ENCODE measurements at regions not wholly inside any gene's neighbourhood (a gene's known extent, or its start where the extent isn't known, plus 50 kb on each side); places are given as distances from the start of the nearest gene placed in this dataset.

GRCh38 chr15:38699633-38700230, 135.1 kb upstream of the RASGRP1 start:
- Mint-ChIP-seq H3K4me1 (ENCODE audit: low read depth) (peaks cover 50% of the 10 kb centered on the region), H3K27ac (peak overlapping the region; percentile 55), H3K27me3 (no peaks in the 10 kb centered on the region), H3K4me3 (peak overlapping the region; percentile 2), H3K36me3 (ENCODE audit: low read depth) (no peaks in the 10 kb centered on the region), H3K9me3 (no peaks in the 10 kb centered on the region)
- CTCF ChIA-PET = interaction anchor here (0.6 to 4.0 kb wide), 41 partner anchors 8 to 259 kb away, joined by 3 to 75 read pairs (median 5); partner anchors contain the start of genes FAM98B and RASGRP1
- Histone ChIP-seq H3K4me3 (ENCODE audit: low read length) (no peak overlapping the region), H3K9me3 (ENCODE audit: control insufficient read depth in 1 of 2, insufficient read depth in 1 of 2, low read length in 2 of 2) (no peaks in the 10 kb centered on the region), H3K27me3 (ENCODE audit: control insufficient read depth in 1 of 2, insufficient read depth in 2 of 2, low read length in 2 of 2) (no peaks in the 10 kb centered on the region), H3K36me3 (ENCODE audit: insufficient read depth, low read length) (no peaks in the 10 kb centered on the region), H3K4me1 (ENCODE audit: insufficient read depth, low read length) (peaks cover 50% of the 10 kb centered on the region), H3K27ac (ENCODE audit: low read depth in 1 of 2, low read length in 2 of 2) (peak overlapping the region in 1 of 2 donors; percentile 7)
- POLR2A ChIA-PET = interaction anchor here (0.6 to 4.6 kb wide), 19 partner anchors 8 to 259 kb away, joined by 3 to 29 read pairs (median 6); partner anchors contain the start of genes FAM98B and RASGRP1
- DNase-seq (peak; percentile 53 to 88 (median 62)), ATAC-seq (ENCODE audit: poor library complexity) (peak; percentile 59)
- intact Hi-C loops (cut with DNase I, micrococcal nuclease) = loop anchor here (1.0 to 10.0 kb wide), 5 partner anchors 15 to 1575 kb away; partner anchors contain the start of gene SPRED1 (in 1 of the 2)
- TF ChIP-seq, protein P1, sequence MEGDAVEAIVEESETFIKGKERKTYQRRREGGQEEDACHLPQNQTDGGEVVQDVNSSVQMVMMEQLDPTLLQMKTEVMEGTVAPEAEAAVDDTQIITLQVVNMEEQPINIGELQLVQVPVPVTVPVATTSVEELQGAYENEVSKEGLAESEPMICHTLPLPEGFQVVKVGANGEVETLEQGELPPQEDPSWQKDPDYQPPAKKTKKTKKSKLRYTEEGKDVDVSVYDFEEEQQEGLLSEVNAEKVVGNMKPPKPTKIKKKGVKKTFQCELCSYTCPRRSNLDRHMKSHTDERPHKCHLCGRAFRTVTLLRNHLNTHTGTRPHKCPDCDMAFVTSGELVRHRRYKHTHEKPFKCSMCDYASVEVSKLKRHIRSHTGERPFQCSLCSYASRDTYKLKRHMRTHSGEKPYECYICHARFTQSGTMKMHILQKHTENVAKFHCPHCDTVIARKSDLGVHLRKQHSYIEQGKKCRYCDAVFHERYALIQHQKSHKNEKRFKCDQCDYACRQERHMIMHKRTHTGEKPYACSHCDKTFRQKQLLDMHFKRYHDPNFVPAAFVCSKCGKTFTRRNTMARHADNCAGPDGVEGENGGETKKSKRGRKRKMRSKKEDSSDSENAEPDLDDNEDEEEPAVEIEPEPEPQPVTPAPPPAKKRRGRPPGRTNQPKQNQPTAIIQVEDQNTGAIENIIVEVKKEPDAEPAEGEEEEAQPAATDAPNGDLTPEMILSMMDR (IDR thresholded peaks at IDR 0.05) = peak; percentile 96

DNA sequence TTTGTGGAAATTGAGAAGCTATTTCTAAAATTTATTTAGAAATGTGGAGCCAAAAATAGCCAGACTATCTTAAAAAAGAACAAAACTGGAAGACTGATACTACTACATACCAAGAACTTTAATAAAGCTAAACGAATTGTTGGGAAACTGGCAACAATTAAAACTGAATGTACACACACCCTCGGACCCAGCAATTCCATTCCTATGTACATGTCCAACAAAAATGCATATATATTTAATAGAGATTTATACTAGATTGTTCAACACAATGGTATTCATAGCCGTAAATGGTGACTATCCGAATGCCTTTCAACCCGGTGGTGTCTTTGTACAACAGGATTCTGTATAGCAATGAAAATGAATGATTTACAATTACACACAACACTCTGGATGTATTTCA, 136.5 kb upstream of the RASGRP1 start:
- intact Hi-C loops (cut with DNase I, micrococcal nuclease) = loop anchor here in 1 of 2 experiments (10.0 kb wide), 2 partner anchors 446 to 1574 kb away; partner anchors contain the start of gene SPRED1
- H3K36me3 ChIP-seq (ENCODE audit: insufficient read depth, low read length) = no peaks in the 10 kb centered on the region
- DNase-seq (no peak), ATAC-seq (ENCODE audit: poor library complexity) (no peak)
- no peak overlapping the region for H3K27ac ChIP-seq (ENCODE audit: low read depth in 1 of 2, low read length in 2 of 2)
- no peak overlapping the region for H3K4me3 ChIP-seq (ENCODE audit: low read length)
- TF ChIP-seq, protein P1 (IDR thresholded peaks at IDR 0.05) = no peak
- Mint-ChIP-seq H3K9me3 (no peaks in the 10 kb centered on the region), H3K4me3 (no peak overlapping the region), H3K27ac (no peak overlapping the region), H3K36me3 (ENCODE audit: low read depth) (no peaks in the 10 kb centered on the region), H3K27me3 (no peaks in the 10 kb centered on the region), H3K4me1 (ENCODE audit: low read depth) (peaks cover 36% of the 10 kb centered on the region)
- H3K4me1 ChIP-seq (ENCODE audit: insufficient read depth, low read length) = peaks cover 36% of the 10 kb centered on the region
- H3K9me3 ChIP-seq (ENCODE audit: control insufficient read depth in 1 of 2, insufficient read depth in 1 of 2, low read length in 2 of 2) = no peaks in the 10 kb centered on the region
- POLR2A ChIA-PET = no interaction called here
- CTCF ChIA-PET = interaction anchor here (4.0 kb wide), 1 partner anchor 12 kb away, joined by 75 read pairs; no protein-coding TSS in a partner anchor
- H3K27me3 ChIP-seq (ENCODE audit: control insufficient read depth in 1 of 2, insufficient read depth in 2 of 2, low read length in 2 of 2) = no peaks in the 10 kb centered on the region

DNA sequence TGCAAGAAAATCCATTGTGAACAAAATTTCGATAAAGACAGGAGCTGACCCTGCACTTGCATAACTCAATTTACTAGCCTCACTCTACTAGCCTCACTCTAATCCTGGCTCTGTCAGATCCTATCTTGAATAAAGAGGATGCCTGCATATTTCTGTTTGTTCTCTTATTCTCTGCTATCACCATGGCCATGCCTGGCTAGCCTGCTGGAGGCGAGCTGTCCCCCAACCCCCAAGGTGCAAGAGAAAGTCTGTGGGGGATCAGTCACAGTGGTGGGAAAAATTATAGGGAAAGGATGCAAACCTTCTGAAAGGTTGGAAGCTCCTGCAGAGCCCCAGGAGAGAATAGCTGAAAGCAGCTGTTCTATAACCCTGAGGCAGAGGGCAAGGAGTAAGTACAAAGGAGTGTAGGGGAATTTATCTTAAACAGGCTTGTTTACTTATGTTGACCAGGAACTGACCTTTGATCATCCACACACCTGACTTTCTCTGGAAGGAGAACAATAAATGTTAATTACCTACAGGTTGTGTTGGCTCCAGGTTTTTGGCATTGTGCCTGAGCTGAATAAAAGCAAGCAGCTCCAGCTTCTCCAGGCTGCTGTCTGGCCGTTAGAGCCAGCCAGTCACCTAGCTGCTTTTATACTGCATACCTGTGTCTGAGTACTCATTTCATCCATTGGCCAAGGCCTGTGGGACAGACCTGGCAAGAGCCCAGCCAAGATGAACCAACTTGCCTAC, 137.7 kb upstream of the RASGRP1 start:
- Mint-ChIP-seq H3K36me3 (ENCODE audit: low read depth) (no peaks in the 10 kb centered on the region), H3K9me3 (no peaks in the 10 kb centered on the region), H3K4me3 (no peak overlapping the region), H3K27ac (no peak overlapping the region), H3K4me1 (ENCODE audit: low read depth) (peaks cover 24% of the 10 kb centered on the region), H3K27me3 (no peaks in the 10 kb centered on the region)
- Histone ChIP-seq H3K27me3 (ENCODE audit: control insufficient read depth in 1 of 2, insufficient read depth in 2 of 2, low read length in 2 of 2) (no peaks in the 10 kb centered on the region), H3K9me3 (ENCODE audit: control insufficient read depth in 1 of 2, insufficient read depth in 1 of 2, low read length in 2 of 2) (no peaks in the 10 kb centered on the region), H3K4me3 (ENCODE audit: low read length) (no peak overlapping the region), H3K36me3 (ENCODE audit: insufficient read depth, low read length) (no peaks in the 10 kb centered on the region), H3K4me1 (ENCODE audit: insufficient read depth, low read length) (peaks cover 24% of the 10 kb centered on the region), H3K27ac (ENCODE audit: low read depth in 1 of 2, low read length in 2 of 2) (no peak overlapping the region)
- ChIA-PET POLR2A (no interaction called here), CTCF (interaction anchor here (1.2 kb wide), 1 partner anchor 12 kb away, joined by 4 read pairs; no protein-coding TSS in a partner anchor)
- intact Hi-C loops (cut with DNase I, micrococcal nuclease) = loop anchor here in 1 of 2 experiments (10.0 kb wide), 2 partner anchors 448 to 1572 kb away; partner anchors contain the start of gene SPRED1
- TF ChIP-seq, protein P1 (IDR thresholded peaks at IDR 0.05) = no peak
- ATAC-seq (ENCODE audit: poor library complexity) (no peak), DNase-seq (no peak)

Data from CD4-positive, alpha-beta T cell (primary cell).